ENCODE measurements at regions not wholly inside any gene's neighbourhood (a gene's known extent, or its start where the extent isn't known, plus 50 kb on each side); places are given as distances from the start of the nearest gene placed in this dataset.

GRCh38 chr9:107982001-107982400 lies 492.4 kb upstream of the KLF4 start (continued):
- TF ChIP-seq PRMT3 (CRISPR knock-in tag; IDR thresholded peaks at IDR 0.05; ENCODE audit: borderline replicate concordance, low read depth) (no peak), CENPX (CRISPR knock-in tag; IDR thresholded peaks at IDR 0.05) (no peak), TCF7 (IDR thresholded peaks at IDR 0.05; ENCODE audit: low read depth) (no peak), MAX (IDR thresholded peaks at IDR 0.05) (no peak), DMAP1 (CRISPR knock-in tag; IDR thresholded peaks at IDR 0.05) (no peak), NAIF1 (CRISPR knock-in tag; IDR thresholded peaks at IDR 0.05; ENCODE audit: borderline replicate concordance) (no peak), ZNF567 (CRISPR knock-in tag; IDR thresholded peaks at IDR 0.05; ENCODE audit: borderline replicate concordance) (no peak), ZNF225 (CRISPR knock-in tag; IDR thresholded peaks at IDR 0.05) (no peak), ZNF740 (CRISPR knock-in tag; IDR thresholded peaks at IDR 0.05) (no peak), ZBTB37 (CRISPR knock-in tag; IDR thresholded peaks at IDR 0.05) (no peak)

GRCh38 chr9:107980984-107981383 lies 491.4 kb upstream of the KLF4 start:
- ChIA-PET POLR2A (no interaction called here), CTCF (ENCODE audit: low intra/inter-chr PET ratio, low total read pairs) (no interaction called here)
- no TSS peak for BruUV-seq (replicated peaks)
- WGBS (ENCODE audit: low lambda C conversion rate): 5% methylated on average over 2 of the region's 2 CpGs
- H4K20me1 ChIP-seq (ENCODE audit: insufficient read depth, low read length): no peaks in the 10 kb centered on the region
- H3K9ac ChIP-seq (ENCODE audit: insufficient read depth, low read depth, low read length): no peak overlapping the region
- no peak for FAIRE-seq
- no peak overlapping the region for H3K4me3 ChIP-seq (replicated peaks in 1 of 3; ENCODE audit: insufficient read depth in 1 of 3, low read depth in 2 of 3, low read length in 3 of 3)
- DNase-seq (ENCODE audit: low spot score): no peak
- H3K4me2 ChIP-seq (ENCODE audit: low read depth, low read length): no peak overlapping the region
- H3K27me3 ChIP-seq (ENCODE audit: control insufficient read depth in 1 of 2, insufficient read depth in 2 of 2, low read length in 2 of 2): no peaks in the 10 kb centered on the region
- H2AFZ ChIP-seq (ENCODE audit: low read length): no peak overlapping the region
- intact Hi-C loops (cut with micrococcal nuclease; ENCODE audit: unreplicated experiment): no loop called here
- H3K9me3 ChIP-seq (ENCODE audit: low read length): no peaks in the 10 kb centered on the region
- H3K36me3 ChIP-seq (replicated peaks in 1 of 2; ENCODE audit: control insufficient read depth in 1 of 2, insufficient read depth in 2 of 2, low read length in 2 of 2): no peaks in the 10 kb centered on the region
- H3K27ac ChIP-seq (ENCODE audit: extremely low read length, insufficient read depth, low read length): no peak overlapping the region
- H3K4me1 ChIP-seq (ENCODE audit: insufficient read depth, low read length): no peaks in the 10 kb centered on the region
- ATAC-seq: no peak
- in situ Hi-C loops (cut with HindIII; ENCODE audit: extremely low pct_ligation_motif_present, low pct_unique_long_range_greater_than_20kb): no loop called here
- no peaks in the 10 kb centered on the region for H3K79me2 ChIP-seq (ENCODE audit: insufficient read depth, low read length)
- peak; percentile 93 to 94 for TF ChIP-seq MAFK (conservative IDR thresholded peaks at IDR 0.05 in 1 of 2, IDR thresholded peaks at IDR 0.05 in 1 of 2; ENCODE audit: low read length in 2 of 2)
- TF ChIP-seq PAX8 (CRISPR knock-in tag; IDR thresholded peaks at IDR 0.05; ENCODE audit: borderline replicate concordance): no peak
- no peak for TF ChIP-seq KAT7 (CRISPR knock-in tag; IDR thresholded peaks at IDR 0.05; ENCODE audit: borderline replicate concordance)
- TF ChIP-seq MAFF (IDR thresholded peaks at IDR 0.05; ENCODE audit: low read depth, low read length): peak; percentile 92
- TF ChIP-seq HNRNPL (IDR thresholded peaks at IDR 0.05; ENCODE audit: low read depth, low read length): no peak

All from HepG2 (cell line).